Thymus (tissue), 11 donors: ENCODE measurements at regions not wholly inside any gene's neighbourhood (a gene's known extent, or its start where the extent isn't known, plus 50 kb on each side); places are given as distances from the start of the nearest gene placed in this dataset.

ENCODE experiments used
- DNase-seq, 9 donors: peaks; one replicate each; pipeline ENCODE4 v3.0.0-alpha.2; 2013; ENCODE audit warnings: low spot score in 9 of 9, low read depth in 6 of 9, missing footprints in 1 of 9
- H3K27ac ChIP-seq, 2 donors: one replicate each; pipeline ENCODE4 v1.5.1; 2013; ENCODE audit warnings: control low read depth in 1 of 2, low read depth in 1 of 2, low read length in 1 of 2, mild to moderate bottlenecking in 1 of 2, moderate library complexity in 1 of 2
- H3K27me3 ChIP-seq, 2 donors: one replicate each; pipeline ENCODE4 v1.5.1; 2013; ENCODE audit warnings: low read length in 1 of 2; ENCODE audit not compliant: control insufficient read depth in 2 of 2, insufficient read depth in 1 of 2
- H3K36me3 ChIP-seq, 2 donors: one replicate each; pipeline ENCODE4 v1.5.1; 2013; ENCODE audit warnings: low read length in 1 of 2, mild to moderate bottlenecking in 1 of 2, moderate library complexity in 1 of 2; ENCODE audit not compliant: control insufficient read depth in 2 of 2, insufficient read depth in 2 of 2
- H3K4me1 ChIP-seq, 2 donors: one replicate each; pipeline ENCODE4 v1.5.1; 2013; ENCODE audit warnings: low read length in 2 of 2; ENCODE audit not compliant: control insufficient read depth in 2 of 2, insufficient read depth in 2 of 2
- H3K4me3 ChIP-seq, 2 donors: one replicate each; pipeline ENCODE4 v1.5.1; 2013; ENCODE audit warnings: low read length in 2 of 2, control low read depth in 1 of 2, mild to moderate bottlenecking in 1 of 2
- H3K9me3 ChIP-seq, 2 donors: one replicate each; pipeline ENCODE4 v1.5.1; 2013; ENCODE audit warnings: low read length in 1 of 2, mild to moderate bottlenecking in 1 of 2; ENCODE audit not compliant: control insufficient read depth in 2 of 2, insufficient read depth in 1 of 2
- WGBS: extraction: QIAGEN DNeasy Blood & Tissue Kit; methylation state at CpG from one replicate; pipeline ENCODE4 v1.1.7; 2013; 5-methylcytosine and 5-hydroxymethylcytosine counted together
- donor health status: healthy.

GRCh38 chr5:74099538-74100267 lies 473.7 kb downstream of the ARHGEF28 start:
- Histone ChIP-seq H3K4me1 (no peaks in the 10 kb centered on the region), H3K27me3 (no peaks in the 10 kb centered on the region), H3K27ac (no peak overlapping the region), H3K36me3 (no peaks in the 10 kb centered on the region), H3K9me3 (peaks cover 0 to 4% of the 10 kb centered on the region in 2 donors), H3K4me3 (no peak overlapping the region)
- WGBS, result 96% methylated on average over 3 of the region's 3 CpGs
- DNase-seq, result no peak

DNA sequence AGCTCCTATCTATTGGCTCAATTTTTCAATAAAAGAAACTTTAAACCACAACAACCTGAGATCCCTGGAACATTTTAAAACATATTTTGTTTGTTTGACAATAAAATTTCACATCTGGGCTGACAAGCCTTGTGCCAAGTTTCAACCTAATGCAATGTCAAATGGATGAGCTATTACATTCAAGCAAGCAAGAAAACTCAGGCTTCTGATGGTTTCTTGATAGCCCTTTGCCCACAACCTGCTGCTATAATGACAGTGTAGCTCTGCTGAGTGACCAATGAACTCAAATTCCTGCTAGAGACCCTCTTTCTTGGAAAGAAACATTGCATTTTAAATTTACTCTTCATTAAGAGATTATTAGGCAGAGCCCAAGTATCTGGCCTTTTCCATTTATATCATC lies 472.9 kb downstream of the ARHGEF28 start:
- no peaks in the 10 kb centered on the region for H3K36me3 ChIP-seq
- no peaks in the 10 kb centered on the region for H3K4me1 ChIP-seq
- no peak overlapping the region for H3K27ac ChIP-seq

DNA sequence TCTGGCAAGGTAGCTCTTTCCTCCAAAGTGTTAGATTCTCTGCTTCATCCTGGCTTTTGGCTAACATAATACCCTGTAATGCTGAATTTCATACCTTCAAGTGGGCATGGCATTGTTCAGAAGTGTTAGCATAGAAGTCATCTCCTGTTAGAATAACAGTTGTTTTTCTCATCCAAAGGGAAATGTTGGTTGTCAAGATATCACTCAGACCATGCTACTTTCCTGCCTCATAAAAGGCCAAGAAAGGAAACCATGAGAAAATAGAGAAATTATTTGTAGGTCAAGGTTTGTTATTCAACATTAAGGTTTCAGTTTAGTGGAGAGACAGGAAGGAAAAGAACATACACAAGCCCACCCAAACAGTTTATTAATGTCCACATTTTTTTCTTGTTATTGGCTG lies 472.5 kb downstream of the ARHGEF28 start:
- Histone ChIP-seq H3K9me3 (peaks cover 0 to 4% of the 10 kb centered on the region in 2 donors), H3K36me3 (no peaks in the 10 kb centered on the region), H3K4me1 (no peaks in the 10 kb centered on the region), H3K27me3 (no peaks in the 10 kb centered on the region), H3K4me3 (no peak overlapping the region), H3K27ac (no peak overlapping the region)
- DNase-seq, result no peak

More for the DNA sequence above, 472.9 kb downstream of the ARHGEF28 start:
- Histone ChIP-seq H3K27me3 (no peaks in the 10 kb centered on the region), H3K4me3 (no peak overlapping the region), H3K9me3 (peaks cover 0 to 4% of the 10 kb centered on the region in 2 donors)
- DNase-seq, result no peak

- H3K27ac ChIP-seq, result no peak overlapping the region
- no peak for DNase-seq
- H3K27me3 ChIP-seq, result no peaks in the 10 kb centered on the region
- no peaks in the 10 kb centered on the region for H3K4me1 ChIP-seq
- no peak overlapping the region for H3K4me3 ChIP-seq
- no peaks in the 10 kb centered on the region for H3K36me3 ChIP-seq
- peaks cover 0 to 4% of the 10 kb centered on the region in 2 donors for H3K9me3 ChIP-seq
Measured at GRCh38 chr5:74096325-74096724, 470.3 kb downstream of the ARHGEF28 start.

DNA sequence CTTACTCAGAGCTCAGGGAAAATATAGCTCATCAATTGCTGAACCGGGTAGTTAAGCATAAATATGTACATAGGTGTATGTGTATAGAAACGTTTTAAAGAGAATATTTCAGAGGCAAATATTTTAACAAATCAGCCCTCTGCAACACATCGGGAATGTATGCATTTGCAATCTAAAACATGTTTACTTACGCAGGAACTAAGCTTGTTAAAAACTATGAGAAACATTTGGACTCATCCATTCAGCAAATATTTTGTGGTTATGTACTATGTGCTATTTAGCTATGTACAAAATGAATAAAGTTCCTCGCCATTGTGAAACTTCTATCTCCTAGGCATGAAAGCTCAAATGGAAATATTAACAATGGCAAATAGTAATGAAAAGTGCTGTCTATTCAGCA lies 469.9 kb downstream of the ARHGEF28 start:
- Histone ChIP-seq H3K4me1 (no peaks in the 10 kb centered on the region), H3K27me3 (no peaks in the 10 kb centered on the region), H3K9me3 (peaks cover 0 to 4% of the 10 kb centered on the region in 2 donors), H3K4me3 (no peak overlapping the region), H3K27ac (no peak overlapping the region), H3K36me3 (no peaks in the 10 kb centered on the region)
- DNase-seq, result no peak
- WGBS, result 95% methylated on average over 5 of the region's 5 CpGs

GRCh38 chr5:74094782-74095108 lies 468.7 kb downstream of the ARHGEF28 start:
- Histone ChIP-seq H3K36me3 (no peaks in the 10 kb centered on the region), H3K9me3 (peaks cover 0 to 4% of the 10 kb centered on the region in 2 donors), H3K4me3 (no peak overlapping the region), H3K27me3 (no peaks in the 10 kb centered on the region), H3K4me1 (no peaks in the 10 kb centered on the region), H3K27ac (no peak overlapping the region)
- 89% methylated on average over 4 of the region's 4 CpGs for WGBS
- DNase-seq, result no peak

GRCh38 chr5:74094096-74094781 lies 468.2 kb downstream of the ARHGEF28 start:
- Histone ChIP-seq H3K27me3 (no peaks in the 10 kb centered on the region), H3K4me1 (no peaks in the 10 kb centered on the region), H3K36me3 (no peaks in the 10 kb centered on the region), H3K27ac (no peak overlapping the region), H3K9me3 (no peaks in the 10 kb centered on the region), H3K4me3 (no peak overlapping the region)
- WGBS, result 85% methylated on average over 5 of the region's 5 CpGs
- no peak for DNase-seq

- DNase-seq, result no peak
- H3K4me1 ChIP-seq, result no peaks in the 10 kb centered on the region
- 95% methylated on average over 2 of the region's 2 CpGs for WGBS
Measured at GRCh38 chr5:74093561-74093960, 467.6 kb downstream of the ARHGEF28 start.

DNA sequence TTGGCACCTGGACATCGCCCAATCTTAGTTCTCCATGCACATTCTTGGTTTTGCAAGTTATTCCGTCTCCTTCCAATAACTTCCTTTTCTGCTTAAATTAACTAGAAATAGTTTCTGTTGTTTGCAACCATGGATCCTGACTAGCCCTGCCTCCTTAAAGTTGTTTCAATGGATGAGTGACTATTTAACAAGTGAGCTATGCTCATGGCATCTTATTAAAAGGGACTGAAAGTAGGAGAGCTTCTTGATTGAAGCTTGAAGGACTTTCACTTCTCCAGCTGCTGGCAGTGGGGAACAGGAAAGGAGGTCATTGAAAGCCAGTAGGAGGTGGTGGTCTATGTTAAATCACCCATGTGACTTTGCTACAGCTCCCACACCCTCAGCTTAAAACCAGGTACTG lies 466.8 kb downstream of the ARHGEF28 start:
- no peaks in the 10 kb centered on the region for H3K9me3 ChIP-seq
- H3K4me1 ChIP-seq, result no peaks in the 10 kb centered on the region
- DNase-seq, result no peak
- no peaks in the 10 kb centered on the region for H3K36me3 ChIP-seq
- no peak overlapping the region for H3K27ac ChIP-seq
- H3K4me3 ChIP-seq, result no peak overlapping the region
- 95% methylated on average over 2 of the region's 2 CpGs for WGBS
- no peaks in the 10 kb centered on the region for H3K27me3 ChIP-seq

More at GRCh38 chr5:74093561-74093960, 467.6 kb downstream of the ARHGEF28 start:
- no peaks in the 10 kb centered on the region for H3K36me3 ChIP-seq
- H3K27ac ChIP-seq, result no peak overlapping the region
- H3K9me3 ChIP-seq, result no peaks in the 10 kb centered on the region
- H3K4me3 ChIP-seq, result no peak overlapping the region
- no peaks in the 10 kb centered on the region for H3K27me3 ChIP-seq
